ENCODE measurements at regions not wholly inside any gene's neighbourhood (a gene's known extent, or its start where the extent isn't known, plus 50 kb on each side); places are given as distances from the start of the nearest gene placed in this dataset.
"Not testable (repeated sequence)": the region's sequence is repeated elsewhere in the genome, so short reads cannot be mapped to it uniquely, and the experiment has no call there.

DNA sequence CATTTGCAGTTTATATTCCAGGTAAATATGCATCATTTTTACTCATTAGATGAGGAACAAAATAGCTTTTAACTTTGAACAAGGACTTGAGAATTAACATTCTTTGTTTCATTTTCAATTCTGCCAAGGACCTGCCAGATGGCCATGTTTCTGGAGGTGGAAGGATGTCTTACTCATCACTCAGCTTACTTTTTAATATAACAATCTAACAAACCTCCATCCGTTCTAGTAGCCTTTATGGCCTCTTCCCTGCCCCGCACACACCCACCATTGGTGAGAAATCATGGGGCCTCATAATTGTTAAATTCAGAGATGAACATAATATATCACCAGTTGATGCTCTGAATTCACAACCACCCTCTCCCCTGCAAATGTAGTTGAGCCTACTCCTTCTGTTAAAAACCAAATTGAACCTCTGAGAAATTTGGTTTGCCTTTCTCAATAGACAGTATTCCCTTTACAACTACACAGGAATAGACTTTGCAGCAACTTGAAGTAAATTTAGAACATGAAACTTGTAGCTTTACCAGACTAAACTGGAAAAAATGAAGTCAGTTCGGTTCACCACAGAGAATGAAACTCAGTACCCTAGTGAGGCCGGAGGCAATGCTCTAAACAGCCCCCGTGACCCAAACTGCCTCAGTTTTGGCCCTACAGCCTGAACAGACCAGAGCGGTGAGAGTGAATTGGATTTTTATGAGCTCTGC lies 50.1 kb upstream of the ACSL4 start:
- intact Hi-C loops (cut with micrococcal nuclease): loop anchor here (2.0 kb wide), 1 partner anchor 50 kb away; the partner anchor contains the start of gene ACSL4

- intact Hi-C loops (cut with micrococcal nuclease): loop anchor here (2.0 kb wide), 1 partner anchor 51 kb away; the partner anchor contains the start of gene ACSL4
These were observed 50.6 kb upstream of the ACSL4 start for GRCh38 chrX:109783701-109784079.

- intact Hi-C loops (cut with micrococcal nuclease): no loop called here
These were observed 52.0 kb upstream of the ACSL4 start for GRCh38 chrX:109785053-109785452.

DNA sequence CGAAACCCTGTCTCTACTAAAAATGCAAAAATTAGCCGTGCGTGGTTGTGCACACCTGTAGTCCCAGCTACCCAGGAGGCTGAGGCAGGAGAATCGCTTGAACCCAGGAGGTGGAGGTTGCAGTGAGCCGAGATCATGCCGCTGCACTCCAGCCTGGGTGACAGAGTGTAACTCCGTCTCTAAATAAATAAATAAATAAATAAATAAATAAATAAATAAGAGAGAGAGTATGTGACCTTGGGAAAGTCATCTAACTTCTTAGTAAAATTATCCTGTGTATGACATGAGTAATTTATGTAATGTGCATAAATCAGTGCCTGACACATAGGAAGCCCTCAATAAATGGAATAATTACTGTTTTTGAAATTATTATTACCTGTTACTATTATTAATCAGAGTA lies 57.5 kb upstream of the ACSL4 start:
- intact Hi-C loops (cut with micrococcal nuclease): not testable (repeated sequence)

DNA sequence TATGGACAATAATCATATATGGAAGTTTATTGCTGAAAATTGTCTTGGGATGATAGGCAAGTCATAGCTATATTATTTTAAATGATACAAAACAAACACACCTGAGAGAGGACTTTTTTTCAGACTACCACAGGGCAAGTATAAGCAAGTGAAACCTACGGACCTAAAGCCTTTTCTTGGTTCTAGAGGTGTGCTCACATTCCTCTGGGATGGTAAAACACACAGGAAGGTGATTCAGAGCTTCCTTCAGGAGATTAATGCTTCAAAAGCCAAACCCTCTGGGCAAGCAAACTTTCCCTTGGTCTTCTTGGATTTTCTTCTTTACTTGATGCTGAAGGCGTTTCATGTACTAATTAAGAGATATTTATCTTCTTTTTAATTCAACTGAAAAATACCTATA lies 60.1 kb upstream of the ACSL4 start:
- intact Hi-C loops (cut with micrococcal nuclease): no loop called here

GRCh38 chrX:109795682-109796081 lies 62.6 kb upstream of the ACSL4 start:
- intact Hi-C loops (cut with micrococcal nuclease): no loop called here

DNA sequence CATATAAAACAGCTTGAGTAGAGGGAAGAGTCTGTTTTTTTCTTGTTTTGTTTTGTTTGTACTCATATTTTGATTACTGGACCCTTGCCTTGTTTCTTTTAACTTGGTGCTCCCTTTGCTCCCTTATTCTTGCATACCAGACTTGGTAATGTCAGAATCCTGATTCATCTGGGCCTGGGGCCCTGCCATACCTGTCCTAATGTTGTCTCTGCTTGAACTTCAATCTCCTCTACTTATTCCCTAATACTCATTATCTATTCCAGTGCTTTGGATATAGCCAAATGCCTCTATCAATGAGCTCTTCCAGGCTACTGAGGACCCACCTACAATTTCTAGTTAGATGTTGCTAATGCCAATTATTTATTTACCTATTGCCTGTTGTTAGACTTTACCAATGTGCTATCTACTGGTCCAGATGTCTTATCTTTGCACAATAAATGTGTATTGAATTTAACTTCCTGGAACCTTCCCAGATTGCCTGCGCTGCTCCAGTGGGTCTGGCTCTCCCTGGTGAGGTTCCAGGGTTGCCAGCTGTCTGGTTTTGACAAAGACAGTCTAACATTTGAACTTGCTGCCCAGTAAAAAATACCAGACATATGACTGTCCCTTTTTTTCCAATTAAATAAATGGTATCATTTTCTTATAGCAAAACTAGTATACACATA lies 64.4 kb upstream of the ACSL4 start:
- intact Hi-C loops (cut with micrococcal nuclease): no loop called here

GRCh38 chrX:109812236-109812635 lies 79.2 kb upstream of the ACSL4 start:
- intact Hi-C loops (cut with micrococcal nuclease): no loop called here

- intact Hi-C loops (cut with micrococcal nuclease): no loop called here
These were observed 80.2 kb upstream of the ACSL4 start for GRCh38 chrX:109813236-109813635.

DNA sequence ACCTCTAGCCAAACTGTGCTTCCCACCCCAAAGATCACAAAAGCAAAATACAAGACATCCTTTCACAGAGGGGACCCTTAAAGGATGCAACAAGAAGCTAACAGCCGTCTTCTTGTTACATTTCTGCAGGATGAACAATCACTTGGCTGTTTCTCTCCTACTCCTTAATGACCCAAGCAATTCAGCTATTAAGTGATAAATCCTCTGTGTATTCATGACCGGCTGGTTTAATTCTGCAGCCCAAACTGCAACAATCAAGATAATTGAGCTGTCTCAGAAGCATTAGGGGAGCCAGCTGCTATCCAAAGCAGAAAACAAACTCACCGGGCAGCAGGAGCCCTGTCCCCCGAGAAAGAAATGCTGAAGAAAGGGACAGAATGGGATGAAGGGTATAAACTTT lies 85.9 kb upstream of the ACSL4 start:
- intact Hi-C loops (cut with micrococcal nuclease): no loop called here

- intact Hi-C loops (cut with micrococcal nuclease): no loop called here
These were observed 89.8 kb upstream of the ACSL4 start for GRCh38 chrX:109822861-109823260.

- intact Hi-C loops (cut with micrococcal nuclease): no loop called here
These were observed 94.1 kb upstream of the ACSL4 start for GRCh38 chrX:109826954-109827708.

DNA sequence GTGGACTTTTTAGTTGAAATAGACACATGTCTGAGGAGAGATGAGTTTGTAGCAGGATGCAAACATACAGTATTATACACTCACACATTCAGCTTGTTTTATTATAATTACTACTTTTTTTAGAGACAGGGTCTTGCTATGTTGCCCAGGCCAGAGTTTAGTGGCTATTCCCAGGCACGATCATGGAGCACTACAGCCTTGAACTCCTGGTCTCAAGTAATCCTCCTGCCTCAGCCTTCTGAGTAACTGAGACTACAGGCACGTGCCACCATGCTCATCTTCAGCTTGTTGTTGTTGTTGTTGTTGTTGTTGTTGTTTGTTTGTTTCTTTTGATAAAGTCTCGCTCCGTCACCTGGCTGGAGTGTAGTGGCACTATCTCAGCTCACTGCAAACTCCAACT lies 94.7 kb upstream of the ACSL4 start:
- intact Hi-C loops (cut with micrococcal nuclease): no loop called here

DNA sequence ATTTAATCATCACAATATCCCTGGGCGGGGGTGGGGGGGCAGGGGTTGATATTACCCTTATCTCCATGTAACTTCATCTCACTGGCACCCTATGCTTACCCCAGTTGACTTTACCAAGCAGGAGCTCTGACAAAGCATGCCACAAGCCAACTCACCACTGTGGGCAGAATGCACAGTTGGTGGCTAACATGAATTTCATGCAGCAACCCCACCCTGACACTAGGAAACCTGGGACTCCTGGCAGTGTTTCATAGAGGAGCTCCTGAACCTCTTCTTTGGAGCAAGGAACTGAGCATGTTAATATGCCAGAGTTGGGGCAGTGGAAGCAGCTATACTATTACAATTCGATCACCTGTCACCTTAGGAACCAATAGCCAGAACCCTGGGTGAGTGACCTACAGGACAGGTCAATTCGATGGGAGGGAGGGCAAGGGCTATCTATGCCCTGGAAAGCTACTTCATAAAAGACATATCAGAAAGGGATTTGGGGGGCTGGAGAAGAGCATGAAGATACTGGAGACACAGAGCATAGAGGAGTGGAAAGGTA lies 97.2 kb upstream of the ACSL4 start:
- intact Hi-C loops (cut with micrococcal nuclease): no loop called here

DNA sequence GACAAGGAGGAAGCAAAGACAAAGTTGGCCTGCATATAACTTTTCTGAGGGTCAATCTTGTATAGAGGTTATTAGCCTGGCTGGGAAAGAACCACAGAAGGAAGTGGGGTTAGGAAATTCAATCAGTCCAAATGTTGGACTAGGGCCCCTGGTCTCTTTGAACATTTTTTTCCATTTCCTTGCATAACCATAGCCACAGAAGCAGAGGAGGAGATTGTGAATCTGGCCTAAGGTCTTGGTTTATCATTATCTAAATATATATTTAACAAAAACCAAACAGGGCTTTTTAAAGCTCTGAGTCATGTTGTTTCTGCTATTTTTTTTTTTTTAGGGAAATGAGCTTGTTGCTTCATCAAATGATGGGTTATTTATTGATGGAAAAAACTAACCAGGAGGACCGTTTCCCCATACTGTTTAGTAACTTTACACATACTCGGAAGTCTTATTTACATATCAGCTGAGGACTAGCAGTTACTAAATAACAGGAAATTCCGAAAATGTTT lies 97.7 kb upstream of the ACSL4 start:
- intact Hi-C loops (cut with micrococcal nuclease): no loop called here

DNA sequence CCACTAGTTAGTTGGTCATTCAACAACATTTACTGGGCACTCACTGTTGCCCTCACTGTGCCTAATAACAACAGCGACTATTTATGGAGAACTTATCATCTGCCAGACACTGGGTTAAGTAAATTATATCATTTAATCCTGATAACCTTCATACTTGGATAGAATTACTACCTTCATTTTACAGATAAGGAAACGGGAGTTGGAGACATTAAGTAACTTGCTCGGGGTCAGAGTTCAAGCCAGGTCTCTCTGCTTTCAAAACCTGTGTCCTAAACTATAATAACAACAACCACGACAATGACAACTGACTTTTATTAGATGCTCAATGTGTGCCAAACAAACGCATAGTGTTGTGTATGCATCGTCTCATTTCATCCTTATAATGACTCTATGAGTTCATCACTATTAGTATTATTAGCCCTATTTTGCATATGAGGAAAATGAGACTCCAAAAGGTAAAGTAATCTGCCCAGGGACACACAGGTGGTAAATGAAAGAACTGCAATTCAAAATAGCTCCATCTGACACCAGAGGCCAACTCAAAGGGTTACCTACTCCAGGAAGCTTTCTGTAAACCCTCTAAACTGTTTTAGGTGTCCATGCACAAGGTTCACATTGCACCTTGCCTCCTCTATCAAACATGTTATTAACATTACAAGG lies 98.4 kb upstream of the ACSL4 start:
- intact Hi-C loops (cut with micrococcal nuclease): no loop called here

DNA sequence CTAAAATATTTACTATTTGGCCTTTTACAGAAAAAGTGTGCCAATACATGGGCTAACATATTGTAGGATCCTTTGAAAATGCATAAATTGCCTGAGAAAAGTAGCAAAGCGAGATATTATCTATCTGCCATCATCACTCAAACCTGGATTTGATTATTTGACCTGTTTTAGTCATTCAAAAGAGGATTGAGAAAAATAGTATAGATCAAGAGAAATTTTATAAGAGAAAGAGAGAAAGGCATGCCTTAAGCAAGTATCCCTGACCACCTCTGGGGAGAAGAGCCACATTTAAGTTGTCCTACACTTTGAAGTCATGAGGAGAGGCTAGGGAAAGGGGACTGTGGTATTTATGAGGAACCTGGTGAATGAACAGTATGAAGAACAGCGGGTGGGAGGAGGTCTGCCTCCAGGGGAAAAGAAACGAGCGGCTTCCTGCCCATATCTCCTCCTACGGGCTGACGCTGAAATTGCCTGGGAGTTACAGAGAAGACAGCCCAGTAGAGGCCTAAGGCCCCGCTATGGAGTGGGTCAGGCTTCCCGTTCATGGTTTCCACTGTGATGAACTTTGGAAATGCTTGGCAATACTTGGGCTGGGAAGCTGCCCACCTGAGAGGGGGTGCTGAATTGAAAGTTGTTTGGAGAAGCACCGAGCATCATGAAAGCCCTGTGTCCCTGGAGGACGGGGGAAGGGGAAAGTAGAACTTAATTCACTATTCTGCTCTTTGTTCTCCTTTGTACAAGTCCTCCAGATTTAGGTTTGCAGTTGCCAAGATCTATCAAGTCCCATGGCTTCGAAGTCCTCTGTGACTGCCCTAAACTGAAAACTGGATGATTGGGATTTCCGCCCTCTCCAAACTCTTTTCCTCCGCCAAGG lies 106.9 kb upstream of the ACSL4 start:
- intact Hi-C loops (cut with micrococcal nuclease): loop anchor here (5.0 kb wide), 1 partner anchor 353 kb away; no protein-coding TSS in a partner anchor

DNA sequence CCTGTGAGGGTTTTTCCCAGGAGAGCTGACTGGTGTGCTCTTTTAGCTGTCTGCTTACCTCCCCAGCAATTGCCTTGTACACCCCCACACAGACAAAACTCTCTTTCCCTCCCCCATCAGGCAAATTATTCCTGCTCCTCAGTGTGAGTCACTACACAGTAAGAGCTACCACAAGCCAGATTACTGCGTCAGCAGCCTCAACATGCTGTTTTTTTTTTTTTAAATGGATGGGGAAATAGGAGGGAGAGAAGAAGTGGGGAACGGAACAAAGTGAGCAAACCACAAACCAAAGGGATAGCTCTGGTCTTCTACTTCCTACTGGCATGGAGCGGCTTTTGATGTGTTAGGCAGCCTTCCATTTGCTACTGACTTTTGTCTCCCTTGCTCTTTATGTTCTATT lies 107.5 kb upstream of the ACSL4 start:
- intact Hi-C loops (cut with micrococcal nuclease): loop anchor here (5.0 kb wide), 1 partner anchor 353 kb away; no protein-coding TSS in a partner anchor

DNA sequence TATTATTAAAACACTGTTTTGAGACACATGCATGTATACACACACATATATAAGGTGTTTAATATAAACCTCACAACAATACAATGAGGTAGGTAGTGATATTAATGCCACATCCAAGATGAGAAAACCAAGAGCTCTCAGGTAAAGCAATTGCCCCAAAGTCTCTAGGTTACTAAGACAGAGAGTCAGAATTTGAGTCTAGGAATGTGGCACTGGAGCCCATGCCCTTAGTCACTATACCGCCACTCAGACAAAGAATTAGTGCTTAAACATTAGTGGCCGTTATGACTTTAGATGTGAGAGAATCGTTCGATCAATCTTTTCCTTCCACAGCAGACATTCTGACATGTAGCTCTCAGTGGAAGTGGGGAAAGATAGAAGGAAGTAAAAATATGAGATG lies 108.2 kb upstream of the ACSL4 start:
- intact Hi-C loops (cut with micrococcal nuclease): loop anchor here (5.0 kb wide), 1 partner anchor 354 kb away; no protein-coding TSS in a partner anchor
